ENCODE measurements at regions not wholly inside any gene's neighbourhood (a gene's known extent, or its start where the extent isn't known, plus 50 kb on each side); places are given as distances from the start of the nearest gene placed in this dataset.

GRCh38 chr1:199150756-199151155 is 511.9 kb downstream of the PTPRC start:
- in situ Hi-C loops (cut with MboI; ENCODE audit: low sequenced_read_pairs) = no loop called here

DNA sequence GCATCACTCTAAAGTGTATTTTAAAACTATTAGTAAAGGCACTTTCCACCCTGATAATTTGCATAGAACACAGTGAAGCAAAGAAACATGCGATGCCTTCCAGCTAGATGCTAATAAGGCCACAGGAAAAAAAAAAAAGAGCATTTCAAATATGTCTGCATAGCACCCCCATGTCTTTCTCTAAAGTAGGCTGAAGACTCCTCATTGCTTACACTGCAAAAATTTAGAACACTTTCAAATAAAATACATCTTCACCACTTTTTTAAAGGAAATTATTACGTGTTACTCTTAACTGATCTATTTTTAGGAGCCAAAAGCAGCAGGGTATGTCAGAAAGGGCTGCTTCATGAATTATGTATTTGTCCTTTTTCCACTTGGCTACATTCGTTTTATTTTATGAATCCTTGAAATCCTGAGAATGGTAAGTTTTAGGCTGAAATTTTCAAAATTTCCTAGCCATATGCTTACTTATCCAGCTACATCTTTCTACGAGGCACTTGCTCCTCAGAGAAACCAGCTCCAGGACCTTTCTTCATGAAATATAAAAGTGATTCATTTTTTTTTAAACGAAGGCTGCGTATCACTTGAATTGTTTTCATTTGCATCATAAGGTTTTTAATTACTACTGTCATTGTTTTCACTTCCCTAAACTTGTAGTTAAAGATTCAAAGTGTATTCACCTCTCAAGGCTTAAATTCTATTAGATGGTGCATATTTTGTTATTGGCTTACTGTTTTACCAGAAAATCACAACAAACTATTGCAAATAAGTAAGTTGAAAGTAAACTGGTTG is 513.0 kb downstream of the PTPRC start:
- in situ Hi-C loops (cut with MboI; ENCODE audit: low sequenced_read_pairs) = no loop called here

- in situ Hi-C loops (cut with MboI; ENCODE audit: low sequenced_read_pairs) = no loop called here
These were observed 513.8 kb downstream of the PTPRC start for GRCh38 chr1:199152676-199153075.

- in situ Hi-C loops (cut with MboI; ENCODE audit: low sequenced_read_pairs) = no loop called here
These were observed 516.6 kb downstream of the PTPRC start for GRCh38 chr1:199155166-199156019.

DNA sequence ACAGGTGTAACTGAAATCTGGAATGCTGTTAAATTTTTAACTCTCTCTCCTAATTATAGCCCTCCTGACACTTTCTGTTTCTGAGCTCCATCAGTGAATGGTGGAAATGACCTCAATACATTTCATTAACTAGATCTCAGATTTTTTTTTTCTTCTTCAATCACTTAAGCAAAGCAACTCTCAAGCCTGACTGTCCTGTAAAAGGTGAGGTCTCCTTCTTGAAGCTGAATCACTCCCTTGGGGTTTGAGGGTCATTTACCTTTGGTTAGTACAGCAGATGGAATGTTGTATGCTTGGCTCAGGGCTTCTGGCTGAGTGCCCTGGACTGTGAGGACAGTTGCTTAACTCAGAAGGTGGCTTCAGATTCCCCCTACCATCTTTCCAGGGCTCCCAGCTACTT is 518.7 kb downstream of the PTPRC start:
- in situ Hi-C loops (cut with MboI; ENCODE audit: low sequenced_read_pairs) = no loop called here

GRCh38 chr1:199160521-199161318 is 521.9 kb downstream of the PTPRC start:
- in situ Hi-C loops (cut with MboI; ENCODE audit: low sequenced_read_pairs) = no loop called here

DNA sequence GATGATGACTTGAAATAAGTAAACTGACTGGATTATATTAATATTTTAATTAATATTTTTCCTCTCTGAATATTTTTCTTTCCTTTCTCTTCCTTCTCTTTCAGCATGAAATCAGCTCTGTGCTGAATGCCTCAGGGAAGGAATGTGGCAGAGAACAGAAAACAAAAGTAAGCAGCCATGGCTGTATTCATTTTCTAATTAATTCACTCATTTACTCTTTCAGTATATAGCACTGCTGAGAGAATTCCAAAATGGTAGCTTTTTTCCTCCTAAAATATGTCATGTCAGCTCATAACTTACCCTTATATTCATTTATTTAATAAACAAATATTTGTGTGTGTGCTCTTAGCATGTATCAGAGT is 522.5 kb downstream of the PTPRC start:
- in situ Hi-C loops (cut with MboI; ENCODE audit: low sequenced_read_pairs) = no loop called here

GRCh38 chr1:199161766-199162303 is 523.0 kb downstream of the PTPRC start:
- in situ Hi-C loops (cut with MboI; ENCODE audit: low sequenced_read_pairs) = no loop called here

GRCh38 chr1:199163267-199163666 is 524.4 kb downstream of the PTPRC start:
- in situ Hi-C loops (cut with MboI; ENCODE audit: low sequenced_read_pairs) = no loop called here

- in situ Hi-C loops (cut with MboI; ENCODE audit: low sequenced_read_pairs) = no loop called here
These were observed 524.8 kb downstream of the PTPRC start for GRCh38 chr1:199163670-199164069.

DNA sequence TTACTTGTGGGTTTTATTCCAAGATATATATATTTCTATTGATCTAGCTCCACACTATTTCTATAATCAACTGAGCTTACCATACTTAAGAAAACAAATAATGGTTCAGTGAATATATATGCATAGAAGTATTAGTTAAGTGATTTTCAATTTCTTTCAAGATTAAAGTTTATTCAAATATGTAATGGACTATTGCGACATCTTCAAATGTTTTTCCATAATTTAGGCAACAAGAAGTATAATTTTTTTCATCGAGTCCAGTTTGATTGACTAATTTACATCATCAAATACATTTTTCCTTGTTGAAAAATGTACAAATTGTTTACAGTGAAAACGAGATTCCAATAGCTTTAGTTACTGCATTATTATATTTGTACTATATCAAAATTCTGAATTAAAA is 528.6 kb downstream of the PTPRC start:
- in situ Hi-C loops (cut with MboI; ENCODE audit: low sequenced_read_pairs) = no loop called here

DNA sequence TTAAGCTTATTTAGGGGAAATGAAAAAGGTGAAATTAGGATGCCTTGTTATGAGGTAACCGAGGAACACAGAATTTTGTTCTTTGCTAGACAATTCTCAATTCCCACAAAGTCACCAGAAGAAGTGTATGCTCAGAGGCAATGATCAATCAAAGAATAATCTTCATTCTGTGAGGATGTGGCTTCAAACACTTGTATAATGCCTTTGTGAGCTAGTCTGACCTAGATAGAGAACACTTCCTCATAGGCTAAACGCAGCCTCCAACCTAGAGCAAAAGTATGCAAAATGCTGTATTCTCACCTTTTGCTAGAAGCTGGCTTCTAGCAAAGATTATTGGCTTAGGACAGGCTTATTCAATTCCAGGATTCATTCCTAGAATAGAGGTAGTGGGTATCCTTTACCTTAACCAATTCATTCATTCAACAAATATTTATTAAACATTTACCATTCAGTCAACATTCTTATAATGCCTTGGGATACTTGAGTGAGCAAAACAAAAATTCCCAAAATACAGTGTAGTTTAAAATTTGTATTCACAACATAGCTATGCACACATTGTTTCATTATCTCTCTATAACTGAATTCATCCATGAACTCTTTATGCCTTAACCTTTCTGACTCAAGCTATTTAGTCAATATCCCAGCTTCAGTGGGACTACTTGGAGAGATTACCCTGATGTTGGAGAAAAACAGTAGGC is 530.2 kb downstream of the PTPRC start:
- in situ Hi-C loops (cut with MboI; ENCODE audit: low sequenced_read_pairs) = no loop called here

DNA sequence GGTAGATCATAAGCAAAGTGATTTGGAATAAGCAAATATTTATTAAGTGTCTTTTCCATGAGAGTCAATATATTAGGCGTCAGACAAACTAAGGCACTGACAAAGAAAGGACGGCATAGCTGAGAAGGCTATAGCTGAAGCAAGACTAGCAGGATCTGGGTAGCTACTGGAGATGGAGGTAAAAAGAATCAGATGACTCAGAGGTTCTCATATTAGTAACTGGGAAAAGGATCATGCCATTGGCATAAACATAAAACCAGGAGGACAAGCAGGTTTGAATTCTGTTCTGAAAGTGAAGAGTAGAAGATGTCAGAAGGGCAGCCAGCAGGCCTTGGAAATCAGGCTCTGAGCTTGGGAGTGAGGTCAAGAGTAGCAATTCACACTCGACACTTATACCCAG is 531.9 kb downstream of the PTPRC start:
- in situ Hi-C loops (cut with MboI; ENCODE audit: low sequenced_read_pairs) = no loop called here

GRCh38 chr1:199172171-199173124 is 533.6 kb downstream of the PTPRC start:
- in situ Hi-C loops (cut with MboI; ENCODE audit: low sequenced_read_pairs) = no loop called here

DNA sequence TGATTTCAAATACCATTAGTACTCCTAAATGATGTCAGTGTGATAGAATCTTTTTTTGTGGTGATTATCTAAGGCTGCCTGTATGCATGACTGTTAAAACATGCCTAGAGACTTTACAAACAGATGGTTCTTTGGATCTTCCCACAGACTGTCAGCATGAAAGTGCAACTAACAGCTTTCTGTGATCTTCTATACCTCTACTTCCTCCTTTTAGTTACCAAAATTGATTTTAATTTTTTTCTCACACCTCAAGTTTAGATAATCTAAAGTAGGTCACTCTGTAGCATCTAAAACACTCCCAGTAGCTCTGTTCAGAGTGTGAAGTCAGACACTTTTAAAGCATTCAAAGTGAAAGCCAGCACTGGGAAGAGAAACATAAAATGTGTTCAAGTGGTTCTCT is 534.5 kb downstream of the PTPRC start:
- in situ Hi-C loops (cut with MboI; ENCODE audit: low sequenced_read_pairs) = no loop called here

GRCh38 chr1:199174336-199174735 is 535.5 kb downstream of the PTPRC start:
- in situ Hi-C loops (cut with MboI; ENCODE audit: low sequenced_read_pairs) = no loop called here

- in situ Hi-C loops (cut with MboI; ENCODE audit: low sequenced_read_pairs) = no loop called here
These were observed 537.9 kb downstream of the PTPRC start for GRCh38 chr1:199176713-199177112.

- in situ Hi-C loops (cut with MboI; ENCODE audit: low sequenced_read_pairs) = no loop called here
These were observed 538.4 kb downstream of the PTPRC start for GRCh38 chr1:199177241-199177640.

GRCh38 chr1:199178646-199179045 is 539.8 kb downstream of the PTPRC start:
- in situ Hi-C loops (cut with MboI; ENCODE audit: low sequenced_read_pairs) = no loop called here
